ENCODE measurements at regions not wholly inside any gene's neighbourhood (a gene's known extent, or its start where the extent isn't known, plus 50 kb on each side); places are given as distances from the start of the nearest gene placed in this dataset.

GRCh38 chr1:30508611-30509010, 214.8 kb downstream of the MATN1 start:
- TF ChIP-seq, protein P1, sequence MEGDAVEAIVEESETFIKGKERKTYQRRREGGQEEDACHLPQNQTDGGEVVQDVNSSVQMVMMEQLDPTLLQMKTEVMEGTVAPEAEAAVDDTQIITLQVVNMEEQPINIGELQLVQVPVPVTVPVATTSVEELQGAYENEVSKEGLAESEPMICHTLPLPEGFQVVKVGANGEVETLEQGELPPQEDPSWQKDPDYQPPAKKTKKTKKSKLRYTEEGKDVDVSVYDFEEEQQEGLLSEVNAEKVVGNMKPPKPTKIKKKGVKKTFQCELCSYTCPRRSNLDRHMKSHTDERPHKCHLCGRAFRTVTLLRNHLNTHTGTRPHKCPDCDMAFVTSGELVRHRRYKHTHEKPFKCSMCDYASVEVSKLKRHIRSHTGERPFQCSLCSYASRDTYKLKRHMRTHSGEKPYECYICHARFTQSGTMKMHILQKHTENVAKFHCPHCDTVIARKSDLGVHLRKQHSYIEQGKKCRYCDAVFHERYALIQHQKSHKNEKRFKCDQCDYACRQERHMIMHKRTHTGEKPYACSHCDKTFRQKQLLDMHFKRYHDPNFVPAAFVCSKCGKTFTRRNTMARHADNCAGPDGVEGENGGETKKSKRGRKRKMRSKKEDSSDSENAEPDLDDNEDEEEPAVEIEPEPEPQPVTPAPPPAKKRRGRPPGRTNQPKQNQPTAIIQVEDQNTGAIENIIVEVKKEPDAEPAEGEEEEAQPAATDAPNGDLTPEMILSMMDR (IDR thresholded peaks at IDR 0.05 in 8 of 11, conservative IDR thresholded peaks at IDR 0.05 in 3 of 11): no peak
- no peak for TF ChIP-seq POLR2AphosphoS5 (IDR thresholded peaks at IDR 0.05)

All from spleen (tissue), 7 donors.